H9 (cell line): ENCODE measurements at regions not wholly inside any gene's neighbourhood (a gene's known extent, or its start where the extent isn't known, plus 50 kb on each side); places are given as distances from the start of the nearest gene placed in this dataset.

Experiments
- DNase-seq: peaks from one replicate; pipeline ENCODE4 v3.0.0-alpha.2; 2017
- H2AFZ ChIP-seq: one replicate; pipeline ENCODE4 v1.6.1; 2013; ENCODE audit warnings: mild to moderate bottlenecking, low read length, control low read depth, moderate library complexity
- H2AK5ac ChIP-seq: 2 replicates; pipeline ENCODE4 v1.6.1; 2013; ENCODE audit warnings: low read length, control low read depth, mixed read lengths; ENCODE audit not compliant: insufficient read length
- H2BK120ac ChIP-seq: one replicate; pipeline ENCODE4 v1.6.1; 2013; ENCODE audit warnings: low read depth, mild to moderate bottlenecking, low read length, control low read depth, inconsistent platforms; ENCODE audit not compliant: poor library complexity, severe bottlenecking
- H2BK12ac ChIP-seq: 2 replicates; pipeline ENCODE4 v1.6.1; 2013; ENCODE audit warnings: low read length, control low read depth, mixed read lengths, low read depth; ENCODE audit not compliant: insufficient read length
- H2BK15ac ChIP-seq: 2 replicates; pipeline ENCODE4 v1.6.1; 2013; ENCODE audit warnings: low read depth, low read length, control low read depth
- H2BK20ac ChIP-seq: one replicate; pipeline ENCODE4 v1.6.1; 2013; ENCODE audit warnings: low read depth, mild to moderate bottlenecking, low read length, control low read depth, inconsistent platforms; ENCODE audit not compliant: poor library complexity, severe bottlenecking
- H2BK5ac ChIP-seq: 2 replicates; pipeline ENCODE4 v1.6.1; 2013; ENCODE audit warnings: low read length, control low read depth, mixed read lengths; ENCODE audit not compliant: insufficient read length
- H3K14ac ChIP-seq: 2 replicates; pipeline ENCODE4 v1.6.1; 2013; ENCODE audit warnings: low read length, control low read depth; ENCODE audit not compliant: insufficient read depth
- H3K18ac ChIP-seq: 2 replicates; pipeline ENCODE4 v1.6.1; 2013; ENCODE audit warnings: low read depth, mild to moderate bottlenecking, mixed read lengths, low read length, control low read depth; ENCODE audit not compliant: insufficient read length
- H3K23ac ChIP-seq: 2 replicates; pipeline ENCODE4 v1.6.1; 2013; ENCODE audit warnings: low read length, control low read depth, mixed read lengths, low read depth; ENCODE audit not compliant: insufficient read length
- H3K23me2 ChIP-seq: 2 replicates; pipeline ENCODE4 v1.6.1; 2013; ENCODE audit warnings: low read depth, mild to moderate bottlenecking, mixed read lengths, low read length, control low read depth; ENCODE audit not compliant: insufficient read length, poor library complexity, severe bottlenecking
- H3K27ac ChIP-seq: 2 replicates; pipeline ENCODE4 v1.5.1; 2013; ENCODE audit warnings: low read length, control low read depth, mixed read lengths, low read depth; ENCODE audit not compliant: insufficient read length
- H3K27me3 ChIP-seq: 2 replicates; pipeline ENCODE4 v1.6.1; 2013; ENCODE audit warnings: low read length, control low read depth, inconsistent platforms; ENCODE audit not compliant: insufficient read depth
- H3K4ac ChIP-seq: 2 replicates; pipeline ENCODE4 v1.6.1; 2013; ENCODE audit warnings: low read depth, mild to moderate bottlenecking, control low read depth, inconsistent platforms, low read length, moderate library complexity
- H3K4me1 ChIP-seq: 2 replicates; pipeline ENCODE4 v1.6.1; 2013; ENCODE audit warnings: low read length, control low read depth, inconsistent platforms; ENCODE audit not compliant: insufficient read depth
- H3K4me2 ChIP-seq: 2 replicates; pipeline ENCODE4 v1.6.1; 2013; ENCODE audit warnings: low read length, control low read depth, mixed read lengths; ENCODE audit not compliant: insufficient read length, insufficient read depth
- H3K56ac ChIP-seq: 2 replicates; pipeline ENCODE4 v1.6.1; 2013; ENCODE audit warnings: low read depth, mild to moderate bottlenecking, mixed read lengths, low read length, control low read depth; ENCODE audit not compliant: insufficient read length
- H3K79me1 ChIP-seq: 2 replicates; pipeline ENCODE4 v1.6.1; 2013; ENCODE audit warnings: low read depth, mild to moderate bottlenecking, moderate library complexity, low read length, control low read depth, inconsistent platforms; ENCODE audit not compliant: insufficient read depth, poor library complexity, severe bottlenecking
- H3K79me2 ChIP-seq: 2 replicates; pipeline ENCODE4 v1.6.1; 2013; ENCODE audit warnings: low read length, control low read depth, inconsistent platforms; ENCODE audit not compliant: insufficient read depth
- H3K9ac ChIP-seq: 2 replicates; pipeline ENCODE4 v1.6.1; 2013; ENCODE audit warnings: low read length, control low read depth, mixed read lengths; ENCODE audit not compliant: insufficient read length; ENCODE audit errors: extremely low read depth
- H3K9me3 ChIP-seq: one replicate; pipeline ENCODE4 v1.6.1; 2013; ENCODE audit warnings: low read depth, low read length, inconsistent platforms; ENCODE audit not compliant: control insufficient read depth
- H3T11ph ChIP-seq: one replicate; pipeline ENCODE4 v1.6.1; 2013; ENCODE audit warnings: mild to moderate bottlenecking, low read length, control low read depth, inconsistent platforms
- H4K20me1 ChIP-seq: one replicate; pipeline ENCODE4 v1.6.1; 2013; ENCODE audit not compliant: control insufficient read depth, insufficient read length, insufficient read depth
- H4K5ac ChIP-seq: 2 replicates; pipeline ENCODE4 v1.6.1; 2013; ENCODE audit warnings: low read depth, mild to moderate bottlenecking, mixed read lengths, low read length, control low read depth; ENCODE audit not compliant: insufficient read length
- H4K8ac ChIP-seq: replicated peaks from 2 replicates; pipeline ENCODE4 v1.6.1; 2013; ENCODE audit warnings: low read length, control low read depth, mixed read lengths, low read depth; ENCODE audit not compliant: insufficient read length
- H4K91ac ChIP-seq: 2 replicates; pipeline ENCODE4 v1.6.1; 2013; ENCODE audit warnings: low read depth, mild to moderate bottlenecking, moderate library complexity, mixed read lengths, low read length, control low read depth; ENCODE audit not compliant: insufficient read length
- H3K27ac Mint-ChIP-seq, 3 experiments: 2 replicates in 2 of 3; 3 replicates in 1 of 3; pipeline ENCODE4 v1.8.0; 2020 to 2021; ENCODE audit warnings: mixed read lengths in 3 of 3, mild to moderate bottlenecking in 1 of 3, moderate library complexity in 1 of 3
- H3K27me3 Mint-ChIP-seq: 2 replicates; pipeline ENCODE4 v1.8.0; 2021; ENCODE audit warnings: low read depth, mild to moderate bottlenecking, moderate library complexity, mixed read lengths
- H3K36me3 Mint-ChIP-seq, 3 experiments: 2 replicates in 2 of 3; 3 replicates in 1 of 3; pipeline ENCODE4 v1.8.0; 2020 to 2021; ENCODE audit warnings: low read depth in 3 of 3, mixed read lengths in 3 of 3; ENCODE audit not compliant: insufficient read depth in 1 of 3
- H3K4me1 Mint-ChIP-seq, 2 experiments: 2 replicates each; pipeline ENCODE4 v1.8.0; 2020; ENCODE audit warnings: mixed read lengths in 2 of 2
- H3K4me3 Mint-ChIP-seq, 2 experiments: 2 replicates in 1 of 2; 3 replicates in 1 of 2; pipeline ENCODE4 v1.8.0; 2020 to 2021; ENCODE audit warnings: mild to moderate bottlenecking in 2 of 2, mixed read lengths in 2 of 2, moderate library complexity in 1 of 2
- H3K9me3 Mint-ChIP-seq, 2 experiments: 2 replicates in 1 of 2; 3 replicates in 1 of 2; pipeline ENCODE4 v1.8.0; 2020; ENCODE audit warnings: mild to moderate bottlenecking in 2 of 2, mixed read lengths in 2 of 2, moderate library complexity in 1 of 2
- TF ChIP-seq, protein P1 (sequence below): fragments of 200-600 bp; sonication (generic); conservative IDR thresholded peaks from 3 replicates; pipeline ENCODE4 v1.8.0; 2021; ENCODE audit warnings: antibody characterized with exemption, mild to moderate bottlenecking

DNA sequence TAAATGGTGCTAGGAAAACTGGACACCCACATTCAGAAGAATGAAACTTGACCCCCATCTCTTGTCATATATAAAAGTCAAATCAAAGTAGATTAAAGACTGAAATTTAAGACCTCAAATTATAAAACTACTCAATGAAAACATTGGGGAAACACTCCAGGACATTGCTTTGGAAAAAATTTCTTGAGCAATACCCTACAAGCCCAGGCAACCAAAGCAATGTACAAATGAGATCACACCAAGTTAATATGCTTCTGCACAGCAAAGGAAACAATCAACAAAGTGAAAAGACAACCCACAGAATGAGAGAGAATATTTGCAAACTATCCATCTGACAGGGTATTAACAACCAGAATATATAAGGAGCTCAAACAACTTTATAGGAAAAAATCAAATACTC, 407.9 kb upstream of the BTBD3 start:
- Histone ChIP-seq H3T11ph (no peak overlapping the region), H3K79me2 (no peaks in the 10 kb centered on the region), H3K79me1 (no peaks in the 10 kb centered on the region), H3K23me2 (no peaks in the 10 kb centered on the region), H2BK5ac (no peak overlapping the region), H4K20me1 (no peaks in the 10 kb centered on the region), H3K14ac (no peak overlapping the region), H3K56ac (no peak overlapping the region), H3K4me2 (no peak overlapping the region), H3K27ac (no peak overlapping the region), H3K9ac (no peak overlapping the region), H3K18ac (no peak overlapping the region), H4K5ac (no peak overlapping the region), H2AFZ (no peak overlapping the region), H3K23ac (no peak overlapping the region), H2AK5ac (no peak overlapping the region), H3K4ac (no peak overlapping the region), H2BK15ac (no peak overlapping the region), H3K9me3 (no peaks in the 10 kb centered on the region), H3K4me1 (no peaks in the 10 kb centered on the region; the same call in 1 of the 2 replicates), H2BK20ac (no peak overlapping the region), H2BK120ac (no peak overlapping the region), H4K91ac (no peak overlapping the region), H2BK12ac (no peak overlapping the region), H3K27me3 (no peaks in the 10 kb centered on the region), H4K8ac (no peak overlapping the region)
- TF ChIP-seq, protein P1, sequence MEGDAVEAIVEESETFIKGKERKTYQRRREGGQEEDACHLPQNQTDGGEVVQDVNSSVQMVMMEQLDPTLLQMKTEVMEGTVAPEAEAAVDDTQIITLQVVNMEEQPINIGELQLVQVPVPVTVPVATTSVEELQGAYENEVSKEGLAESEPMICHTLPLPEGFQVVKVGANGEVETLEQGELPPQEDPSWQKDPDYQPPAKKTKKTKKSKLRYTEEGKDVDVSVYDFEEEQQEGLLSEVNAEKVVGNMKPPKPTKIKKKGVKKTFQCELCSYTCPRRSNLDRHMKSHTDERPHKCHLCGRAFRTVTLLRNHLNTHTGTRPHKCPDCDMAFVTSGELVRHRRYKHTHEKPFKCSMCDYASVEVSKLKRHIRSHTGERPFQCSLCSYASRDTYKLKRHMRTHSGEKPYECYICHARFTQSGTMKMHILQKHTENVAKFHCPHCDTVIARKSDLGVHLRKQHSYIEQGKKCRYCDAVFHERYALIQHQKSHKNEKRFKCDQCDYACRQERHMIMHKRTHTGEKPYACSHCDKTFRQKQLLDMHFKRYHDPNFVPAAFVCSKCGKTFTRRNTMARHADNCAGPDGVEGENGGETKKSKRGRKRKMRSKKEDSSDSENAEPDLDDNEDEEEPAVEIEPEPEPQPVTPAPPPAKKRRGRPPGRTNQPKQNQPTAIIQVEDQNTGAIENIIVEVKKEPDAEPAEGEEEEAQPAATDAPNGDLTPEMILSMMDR: no peak
- Mint-ChIP-seq H3K4me3 (no peak overlapping the region), H3K27me3 (no peaks in the 10 kb centered on the region), H3K4me1 (peaks cover 2 to 3% of the 10 kb centered on the region in 2 experiments; a peak in 3 of 4 replicates), H3K27ac (no peak overlapping the region), H3K36me3 (peaks cover 4 to 21% (median 7%) of the 10 kb centered on the region in 3 experiments; a peak in 6 of 7 replicates), H3K9me3 (peaks cover 15 to 23% of the 10 kb centered on the region in 2 experiments)
- no peak for DNase-seq
